H1 (cell line): ENCODE measurements at regions not wholly inside any gene's neighbourhood (a gene's known extent, or its start where the extent isn't known, plus 50 kb on each side); places are given as distances from the start of the nearest gene placed in this dataset.

Source experiments
- CTCF ChIA-PET: fragments of 300-600 bp; sonication (Branson Sonifier 250); formaldehyde crosslinking; loops from one replicate; lab custom pipeline; 2021; ENCODE audit not compliant: partially characterized antibody; lab: Charles Lee
- POLR2A ChIA-PET: fragments of 300-600 bp; sonication (Branson Sonifier 250); formaldehyde crosslinking; loops from one replicate; lab custom pipeline; 2021; ENCODE audit warnings: inconsistent platforms; ENCODE audit not compliant: partially characterized antibody; lab: Charles Lee
- DNase-seq, 2 experiments: peaks; one replicate each; pipeline versions ENCODE4 v3.0.0 to v3.0.0-alpha.2; 2010 to 2022; ENCODE audit warnings: low spot score in 2 of 2, low read depth in 1 of 2, mixed read lengths in 1 of 2
- FAIRE-seq: peaks from 2 replicates; lab custom pipeline; 2011; peaks lifted over from hg19 to GRCh38; lab: Jason Lieb, UNC
- H2AFZ ChIP-seq: 2 replicates; pipeline ENCODE4 v1.8.1; 2012; ENCODE audit warnings: low read length, inconsistent platforms
- H2AK5ac ChIP-seq: 2 replicates; pipeline ENCODE4 v1.6.1; 2013; ENCODE audit warnings: low read depth, low read length
- H2BK120ac ChIP-seq: replicated peaks from 2 replicates; pipeline ENCODE3; 2013; ENCODE audit warnings: low read depth, low read length, inconsistent platforms
- H2BK12ac ChIP-seq: 2 replicates; pipeline ENCODE4 v1.6.1; 2013; ENCODE audit warnings: low read depth, low read length
- H2BK15ac ChIP-seq: 2 replicates; pipeline ENCODE4 v1.6.1; 2013; ENCODE audit warnings: low read length
- H2BK20ac ChIP-seq: 2 replicates; pipeline ENCODE4 v1.6.1; 2013; ENCODE audit warnings: low read length
- H2BK5ac ChIP-seq: 2 replicates; pipeline ENCODE4 v1.6.1; 2013; ENCODE audit warnings: low read depth, low read length
- H3K14ac ChIP-seq: 2 replicates; pipeline ENCODE4 v1.6.1; 2013; ENCODE audit warnings: inconsistent platforms; ENCODE audit not compliant: insufficient read length
- H3K18ac ChIP-seq: 2 replicates; pipeline ENCODE4 v1.6.1; 2013; ENCODE audit warnings: low read length; ENCODE audit errors: extremely low read depth
- H3K23ac ChIP-seq: 2 replicates; pipeline ENCODE4 v1.6.1; 2013; ENCODE audit warnings: inconsistent platforms; ENCODE audit not compliant: insufficient read length
- H3K23me2 ChIP-seq: 2 replicates; pipeline ENCODE4 v1.6.1; 2013; ENCODE audit warnings: low read depth, low read length
- H3K27ac ChIP-seq: 2 replicates; pipeline ENCODE4 v1.6.1; 2011; ENCODE audit warnings: low read depth, low read length, inconsistent platforms
- H3K27me3 ChIP-seq, 4 experiments: replicated peaks in 1 of 4; 1 replicate in 1 of 4; 2 replicates in 3 of 4; pipeline versions ENCODE4 v1.6.1 to v1.8.1; 2011 to 2013; ENCODE audit warnings: low read length in 3 of 4, mild to moderate bottlenecking in 3 of 4, inconsistent platforms in 2 of 4, mixed read lengths in 2 of 4, moderate library complexity in 1 of 4; ENCODE audit not compliant: control insufficient read depth in 3 of 4, insufficient read depth in 3 of 4; ENCODE audit errors: extremely low read depth in 1 of 4
- H3K36me3 ChIP-seq, 4 experiments: 2 replicates each; pipeline versions ENCODE4 v1.6.1 to v1.8.1; 2011 to 2013; ENCODE audit warnings: mild to moderate bottlenecking in 4 of 4, low read length in 3 of 4, moderate library complexity in 2 of 4, control low read depth in 1 of 4, inconsistent platforms in 1 of 4; ENCODE audit not compliant: insufficient read depth in 4 of 4, control insufficient read depth in 2 of 4
- H3K4ac ChIP-seq: replicated peaks from 2 replicates; pipeline ENCODE3; 2013; ENCODE audit warnings: low read length, low read depth, mixed read lengths, inconsistent platforms; ENCODE audit not compliant: insufficient read length
- H3K4me1 ChIP-seq, 4 experiments: replicated peaks in 1 of 4; 1 replicate in 1 of 4; 2 replicates in 3 of 4; pipeline versions ENCODE4 v1.6.1 to v1.8.1; 2011 to 2013; ENCODE audit warnings: low read length in 3 of 4, inconsistent platforms in 2 of 4, mixed read lengths in 1 of 4; ENCODE audit not compliant: insufficient read depth in 4 of 4, control insufficient read depth in 3 of 4
- H3K4me2 ChIP-seq, 2 experiments: 2 replicates each; pipeline versions ENCODE4 v1.6.1 to v1.8.1; 2011 to 2013; ENCODE audit warnings: low read depth in 2 of 2, low read length in 2 of 2, control low read depth in 1 of 2, inconsistent platforms in 1 of 2, mild to moderate bottlenecking in 1 of 2; ENCODE audit not compliant: insufficient read depth in 1 of 2
- H3K4me3 ChIP-seq, 4 experiments: fragments of 200-600, 300-600 bp in 1 of 4; sonication (generic), shearing (Covaris generic), sonication (Bioruptor Twin) in 1 of 4; 2 replicates each; pipeline versions ENCODE4 v1.5.1 to v1.8.1; 2011 to 2016; ENCODE audit warnings: low read length in 4 of 4, low read depth in 3 of 4, control low read depth in 2 of 4, inconsistent platforms in 2 of 4, mild to moderate bottlenecking in 2 of 4, mixed read lengths in 1 of 4, moderate library complexity in 1 of 4; ENCODE audit not compliant: insufficient read depth in 2 of 4; ENCODE audit errors: extremely low read depth in 1 of 4
- H3K56ac ChIP-seq: replicated peaks from 2 replicates; pipeline ENCODE3; 2013; ENCODE audit warnings: low read depth, mild to moderate bottlenecking, mixed read lengths, low read length, inconsistent platforms; ENCODE audit not compliant: insufficient read length
- H3K79me1 ChIP-seq: 2 replicates; pipeline ENCODE4 v1.6.1; 2013; ENCODE audit warnings: low read depth, low read length, control low read depth
- H3K79me2 ChIP-seq, 2 experiments: 2 replicates each; pipeline versions ENCODE4 v1.6.1 to v1.8.1; 2012 to 2013; ENCODE audit warnings: low read length in 2 of 2, mild to moderate bottlenecking in 2 of 2, inconsistent platforms in 1 of 2; ENCODE audit not compliant: insufficient read depth in 2 of 2, control insufficient read depth in 1 of 2
- H3K9ac ChIP-seq, 4 experiments: replicated peaks in 1 of 4; 1 replicate in 1 of 4; 2 replicates in 3 of 4; pipeline versions ENCODE4 v1.6.1 to v1.8.1; 2011 to 2013; ENCODE audit warnings: low read depth in 3 of 4, low read length in 3 of 4, control low read depth in 2 of 4, mild to moderate bottlenecking in 2 of 4, moderate library complexity in 2 of 4, inconsistent platforms in 1 of 4; ENCODE audit errors: extremely low read depth in 1 of 4
- H3K9me3 ChIP-seq, 2 experiments: 2 replicates each; pipeline versions ENCODE4 v1.6.1 to v1.8.1; 2012 to 2013; ENCODE audit warnings: mild to moderate bottlenecking in 2 of 2, moderate library complexity in 2 of 2, control low read depth in 1 of 2, inconsistent platforms in 1 of 2, low read depth in 1 of 2, low read length in 1 of 2, mixed read lengths in 1 of 2; ENCODE audit not compliant: insufficient read depth in 2 of 2
- H4K20me1 ChIP-seq, 2 experiments: replicated peaks in 1 of 2; 2 replicates each; pipeline versions ENCODE3 to v1.8.1; 2011 to 2013; ENCODE audit warnings: inconsistent platforms in 2 of 2, low read length in 2 of 2, mild to moderate bottlenecking in 1 of 2; ENCODE audit not compliant: insufficient read depth in 2 of 2, control insufficient read depth in 1 of 2
- H4K5ac ChIP-seq: 2 replicates; pipeline ENCODE4 v1.6.1; 2013; ENCODE audit warnings: low read length, low read depth, mixed read lengths, inconsistent platforms; ENCODE audit not compliant: insufficient read length
- H4K8ac ChIP-seq: 2 replicates; pipeline ENCODE4 v1.8.0; 2013; ENCODE audit warnings: mild to moderate bottlenecking, moderate library complexity, low read length, inconsistent platforms; ENCODE audit not compliant: insufficient read depth; ENCODE audit errors: extremely low read depth
- H4K91ac ChIP-seq: replicated peaks from 2 replicates; pipeline ENCODE3; 2013; ENCODE audit warnings: low read length, mixed read lengths, inconsistent platforms; ENCODE audit not compliant: insufficient read length
- ASH2L ChIP-seq: fragments of 200-600, 300-600 bp; sonication (generic); IDR thresholded peaks from one replicate; pipeline ENCODE4 v1.7.1; 2017; ENCODE audit warnings: low read length
- CREB1 ChIP-seq: IDR thresholded peaks from 2 replicates; pipeline ENCODE4 v1.6.1; 2012; ENCODE audit warnings: inconsistent platforms
- GABPA ChIP-seq: IDR thresholded peaks from 2 replicates; pipeline ENCODE4 v1.6.1; 2011; ENCODE audit warnings: mild to moderate bottlenecking, low read length, moderate library complexity, borderline replicate concordance; ENCODE audit not compliant: insufficient read depth
- RAD21 ChIP-seq, 2 experiments: IDR thresholded peaks in 1 of 2; conservative IDR thresholded peaks in 1 of 2; 2 replicates each; pipeline ENCODE4 v1.6.1; 2011; ENCODE audit warnings: low read depth in 2 of 2, low read length in 2 of 2, improper control_type of control experiment in 1 of 2, inconsistent platforms in 1 of 2, mild to moderate bottlenecking in 1 of 2, moderate library complexity in 1 of 2
- whole genome bisulfite sequencing, 2 experiments: shearing (Covaris generic) in 1 of 2; methylation state at CpG; one replicate each; pipeline versions ENCODE4 v1.1.6 to v1.1.7; 2013 to 2015; ENCODE audit warnings: low lambda C conversion rate in 2 of 2, mixed read lengths in 2 of 2, inconsistent platforms in 1 of 2, low coverage in 1 of 2, missing lambda C conversion rate in 1 of 2; ENCODE audit not compliant: insufficient replicate concordance in 2 of 2, insufficient coverage in 1 of 2, insufficient read length in 1 of 2; ENCODE audit errors: extremely low coverage in 1 of 2, missing lambda C conversion rate in 1 of 2; 5-methylcytosine and 5-hydroxymethylcytosine counted together
- TF ChIP-seq, protein P1 (sequence below): IDR thresholded peaks from 2 replicates; pipeline ENCODE4 v1.6.1; 2012; ENCODE audit warnings: inconsistent platforms

DNA sequence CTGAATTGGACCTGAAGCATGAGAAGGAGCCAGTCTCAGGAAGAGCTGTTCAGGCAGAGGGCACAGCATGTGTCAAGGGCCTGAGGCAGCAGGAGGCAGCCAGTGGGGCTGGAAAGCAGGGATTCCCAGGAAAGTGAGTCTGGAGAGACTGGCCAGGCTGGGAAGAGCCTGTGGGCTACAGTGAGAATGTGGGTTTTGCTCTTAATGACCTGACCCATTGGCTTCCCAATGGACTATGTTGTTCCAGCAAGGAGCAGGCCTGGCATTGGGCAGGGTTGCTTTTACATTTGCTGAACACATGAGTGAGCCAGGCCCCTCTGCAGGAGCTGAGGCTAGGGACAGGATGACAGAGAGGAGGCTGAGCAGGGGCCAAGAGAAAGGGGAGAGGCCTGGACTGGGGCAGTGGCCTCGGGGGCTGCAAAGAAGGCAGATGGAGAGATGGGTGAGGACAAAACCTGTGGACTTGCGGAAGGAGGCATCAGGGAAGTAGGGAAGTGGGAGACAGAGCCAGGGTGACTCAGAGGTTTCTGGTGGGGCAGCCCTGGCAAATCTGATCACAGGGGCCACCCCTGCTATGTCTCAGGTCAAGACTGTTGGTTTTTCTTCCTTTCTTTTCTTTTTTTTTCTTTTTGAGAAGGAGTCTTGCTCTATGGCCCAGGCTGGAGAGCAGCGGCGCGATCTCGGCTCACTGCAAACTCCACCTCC, 65.9 kb upstream of the NEK6 start:
- ChIA-PET POLR2A (no interaction called here), CTCF (interaction anchor here (1.0 to 1.1 kb wide), 2 partner anchors 19 to 33 kb away, joined by 3 read pairs; no protein-coding TSS in a partner anchor)
- no peak overlapping the region for H4K5ac ChIP-seq
- H3K4ac ChIP-seq, result no peak overlapping the region
- H3K27me3 ChIP-seq, result no peaks in the 10 kb centered on the region
- no peak overlapping the region for H2BK15ac ChIP-seq
- no peak overlapping the region for H2BK20ac ChIP-seq
- H3K23ac ChIP-seq, result no peak overlapping the region
- H2BK120ac ChIP-seq, result no peak overlapping the region
- no peaks in the 10 kb centered on the region for H3K79me2 ChIP-seq
- H3K9ac ChIP-seq, result no peak overlapping the region
- TF ChIP-seq RAD21 (IDR thresholded peaks at IDR 0.05 in 1 of 2, conservative IDR thresholded peaks at IDR 0.05 in 1 of 2; ENCODE audit: low read depth in 2 of 2, low read length in 2 of 2) (no peak), CREB1 (no peak), GABPA (no peak), ASH2L (no peak)
- TF ChIP-seq, protein P1, sequence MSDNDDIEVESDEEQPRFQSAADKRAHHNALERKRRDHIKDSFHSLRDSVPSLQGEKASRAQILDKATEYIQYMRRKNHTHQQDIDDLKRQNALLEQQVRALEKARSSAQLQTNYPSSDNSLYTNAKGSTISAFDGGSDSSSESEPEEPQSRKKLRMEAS, result no peak
- no peak overlapping the region for H3K56ac ChIP-seq
- H4K8ac ChIP-seq, result no peak overlapping the region
- no peaks in the 10 kb centered on the region for H4K20me1 ChIP-seq
- no peaks in the 10 kb centered on the region for H3K9me3 ChIP-seq
- WGBS, 2 experiments, result 94% methylated on average over 2 of the region's 6 CpGs; no CpG with 5 or more reads in 1 of the 2 experiments
- H3K4me1 ChIP-seq, result 0 out of 7 replicates have a peak, but pooled peaks cover 0 to 3% (median 0%) of the 10 kb centered on the region in 4 experiments
- no peaks in the 10 kb centered on the region for H3K79me1 ChIP-seq
- H3K4me3 ChIP-seq, result no peak overlapping the region
- H3K36me3 ChIP-seq, result no peaks in the 10 kb centered on the region
- H2AFZ ChIP-seq, result no peak overlapping the region
- H3K18ac ChIP-seq, result no peak overlapping the region
- no peak overlapping the region for H3K4me2 ChIP-seq
- no peak overlapping the region for H3K14ac ChIP-seq
- DNase-seq (peak in 1 of 2 experiments; percentile 29), FAIRE-seq (no peak)
- H2BK5ac ChIP-seq, result no peak overlapping the region
- H2AK5ac ChIP-seq, result no peak overlapping the region
- H3K23me2 ChIP-seq, result no peaks in the 10 kb centered on the region
- H3K27ac ChIP-seq, result no peak overlapping the region
- no peak overlapping the region for H4K91ac ChIP-seq
- H2BK12ac ChIP-seq, result no peak overlapping the region
